Posterior vena cava (tissue), 2 donors: ENCODE measurements at regions not wholly inside any gene's neighbourhood (a gene's known extent, or its start where the extent isn't known, plus 50 kb on each side); places are given as distances from the start of the nearest gene placed in this dataset.
"Not testable (repeated sequence)": the region's sequence is repeated elsewhere in the genome, so short reads cannot be mapped to it uniquely, and the experiment has no call there.

Experiments
- DNase-seq: peaks from one replicate; pipeline ENCODE4 v3.0.0-alpha.2; 2020; ENCODE audit warnings: low spot score
- intact Hi-C, 2 donors: fragments of 100-400 bp; cut with DNase I; formaldehyde crosslinking; loops; one replicate each; pipeline versions ENCODE4 v1.14.1 to v1.14.2; 2022 to 2023
- donor health status: DM: yes; HTN: yes; CAD: no.
- donor health status: DM: yes; HTN: yes; CAD: no.

- intact Hi-C loops = no loop called here
Measured at GRCh38 chr21:35273333-35273732, 224.2 kb upstream of the RUNX1 start.

GRCh38 chr21:35271344-35272118 is 222.4 kb upstream of the RUNX1 start:
- DNase-seq, intact Hi-C loops: not testable (repeated sequence)

More at GRCh38 chr21:35273333-35273732, 224.2 kb upstream of the RUNX1 start:
- DNase-seq = no peak

DNA sequence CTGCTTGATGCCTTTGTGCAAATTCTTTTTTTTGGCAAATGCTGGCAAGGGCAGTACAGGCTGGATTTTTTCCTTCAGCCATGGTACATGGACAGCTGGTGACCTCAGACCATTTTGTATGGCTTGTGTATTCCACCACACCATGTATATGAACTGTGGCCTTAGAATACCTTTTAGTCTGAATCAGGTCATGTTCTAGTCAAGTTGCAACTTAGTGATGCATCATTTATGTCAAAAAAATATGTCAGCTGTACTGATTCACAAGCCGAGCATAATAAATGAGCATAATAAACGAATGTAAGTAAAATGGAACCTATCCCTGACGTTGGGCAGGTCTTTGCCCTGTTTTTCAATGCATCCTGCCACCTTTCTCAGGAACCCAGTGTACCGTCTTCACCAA is 219.7 kb upstream of the RUNX1 start:
- intact Hi-C loops = no loop called here
- no peak for DNase-seq

GRCh38 chr21:35268261-35268660 is 219.2 kb upstream of the RUNX1 start:
- DNase-seq = no peak
- intact Hi-C loops = no loop called here

DNA sequence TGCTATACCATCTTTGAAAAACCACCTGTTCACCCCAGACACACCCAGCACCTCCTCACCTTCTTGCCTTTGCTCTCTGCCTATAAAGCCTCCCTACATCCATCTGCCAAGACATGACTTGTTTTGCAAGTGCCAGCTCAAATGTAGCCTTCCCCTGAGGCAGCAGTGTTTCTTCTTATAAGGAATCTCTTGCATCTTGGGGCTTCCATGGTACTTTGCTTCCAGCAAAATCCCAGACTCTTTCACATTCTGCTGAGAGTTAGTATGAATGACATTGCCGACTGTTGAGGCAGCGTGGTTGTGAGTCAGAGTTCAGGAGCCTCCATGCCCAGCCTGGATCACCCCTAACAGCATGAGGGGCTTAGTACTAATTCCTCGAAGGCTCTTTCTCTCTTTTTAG is 217.4 kb upstream of the RUNX1 start:
- DNase-seq = no peak
- intact Hi-C loops = no loop called here

DNA sequence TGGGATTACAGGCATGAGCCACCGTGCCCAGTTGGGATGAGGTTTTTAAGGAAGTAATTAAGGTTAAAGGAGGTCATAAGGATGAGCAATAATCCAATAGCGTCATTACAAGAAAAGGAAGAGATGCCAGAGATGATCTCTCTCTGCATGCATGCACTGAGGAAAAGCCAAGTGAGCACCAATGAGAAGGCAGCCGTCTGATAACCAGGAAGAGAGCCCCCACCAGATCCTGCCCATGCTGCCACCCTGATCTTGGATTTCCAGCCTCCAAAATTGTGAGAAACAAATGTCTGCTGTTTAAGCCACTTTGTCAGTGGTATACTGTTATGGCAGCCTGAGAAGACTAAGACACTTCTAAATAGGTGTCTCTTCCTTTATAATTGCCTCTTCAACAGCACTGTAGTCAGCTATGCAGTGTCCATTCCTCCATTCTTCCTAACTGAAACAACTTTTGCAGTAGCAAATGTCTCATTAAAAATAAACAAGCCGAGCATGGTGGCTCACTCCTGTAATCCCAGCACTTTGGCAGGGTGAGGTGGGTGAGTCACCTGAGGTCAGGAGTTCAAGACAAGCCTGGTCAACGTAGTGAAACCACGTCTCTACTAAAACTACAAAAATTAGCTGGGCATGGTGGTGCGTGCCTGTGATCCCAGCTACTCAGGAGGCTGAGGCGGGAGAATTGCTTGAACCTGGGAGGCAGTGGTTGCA is 216.2 kb upstream of the RUNX1 start:
- DNase-seq = no peak
- intact Hi-C loops = no loop called here

DNA sequence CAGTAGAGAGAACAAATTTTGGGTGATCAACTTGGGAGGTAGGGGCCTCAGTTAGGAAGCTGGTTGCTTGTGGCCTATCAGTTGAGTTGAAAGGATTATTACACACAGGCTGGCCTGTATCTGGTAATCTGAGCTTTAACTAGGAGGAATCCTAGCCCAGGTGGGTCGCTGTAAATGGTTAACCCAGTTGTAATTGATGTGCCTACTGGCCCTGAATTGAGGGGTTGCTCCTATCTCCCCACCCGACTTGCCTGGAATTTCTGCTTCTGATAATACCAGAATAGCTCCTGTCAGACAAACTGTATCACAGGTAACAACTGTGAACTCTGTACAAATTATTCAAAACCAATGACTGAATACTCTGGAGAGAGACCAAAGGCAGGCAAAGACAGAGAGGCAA is 210.4 kb upstream of the RUNX1 start:
- intact Hi-C loops = no loop called here

GRCh38 chr21:35258521-35258920 is 209.4 kb upstream of the RUNX1 start:
- no peak for DNase-seq
- intact Hi-C loops = no loop called here

More for the DNA sequence above, 210.4 kb upstream of the RUNX1 start:
- no peak for DNase-seq

DNA sequence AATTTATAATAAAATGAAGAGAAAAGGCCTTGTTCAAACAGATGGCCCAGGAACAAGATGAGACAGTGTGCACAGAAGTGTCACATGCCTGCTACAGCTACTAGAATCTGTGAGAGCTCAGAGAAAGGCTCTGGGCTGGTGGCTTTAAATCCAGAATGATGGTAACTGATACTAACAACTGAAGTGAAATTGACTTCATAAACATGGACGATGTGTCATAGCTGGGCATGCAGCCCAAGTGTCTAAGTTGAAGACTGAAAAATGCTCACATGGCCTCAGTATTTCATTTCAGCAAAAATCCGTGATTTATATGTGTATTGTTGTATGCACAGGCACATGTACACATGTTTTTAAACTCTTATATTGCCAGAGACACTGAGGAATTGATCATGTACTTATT is 208.3 kb upstream of the RUNX1 start:
- peak; percentile 81 for DNase-seq
- intact Hi-C loops = no loop called here

- DNase-seq = peak; percentile 92
- intact Hi-C loops = no loop called here
Measured at GRCh38 chr21:35256468-35256988, 207.4 kb upstream of the RUNX1 start.

- intact Hi-C loops = no loop called here
- DNase-seq = no peak
Measured at GRCh38 chr21:35254765-35255138, 205.7 kb upstream of the RUNX1 start.

- intact Hi-C loops = no loop called here
Measured at GRCh38 chr21:35254006-35254764, 205.1 kb upstream of the RUNX1 start.

GRCh38 chr21:35252831-35253230 is 203.7 kb upstream of the RUNX1 start:
- DNase-seq = no peak
- intact Hi-C loops = no loop called here

More at GRCh38 chr21:35254006-35254764, 205.1 kb upstream of the RUNX1 start:
- no peak for DNase-seq

GRCh38 chr21:35249636-35250035 is 200.5 kb upstream of the RUNX1 start:
- intact Hi-C loops = loop anchor here in 1 of 2 donors (10.0 kb wide), 1 partner anchor 505 kb away; no protein-coding TSS in a partner anchor
- no peak for DNase-seq

DNA sequence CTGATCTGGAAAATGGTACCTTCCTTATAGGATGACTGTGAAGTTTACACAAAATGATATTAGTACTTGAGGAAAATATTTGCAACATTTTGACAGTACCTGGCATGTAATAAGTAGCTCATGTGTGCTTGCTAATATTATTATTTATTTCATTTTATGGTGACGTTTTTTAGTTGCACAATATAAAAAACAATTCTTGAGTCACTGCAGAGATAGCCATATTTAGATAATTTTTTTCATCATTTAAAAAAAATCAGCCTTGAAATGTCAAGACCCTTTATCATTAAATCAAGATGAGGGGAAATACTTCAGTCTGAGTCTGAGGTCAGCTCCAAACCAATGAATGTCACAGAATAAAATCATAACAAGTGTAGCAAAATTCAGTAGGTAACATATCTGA is 196.8 kb upstream of the RUNX1 start:
- intact Hi-C loops = loop anchor here in 1 of 2 donors (10.0 kb wide), 1 partner anchor 501 kb away; no protein-coding TSS in a partner anchor
- DNase-seq = no peak

GRCh38 chr21:35244514-35244913 is 195.4 kb upstream of the RUNX1 start:
- DNase-seq = no peak
- intact Hi-C loops = loop anchor here in 1 of 2 donors (10.0 kb wide), 1 partner anchor 500 kb away; no protein-coding TSS in a partner anchor

- DNase-seq = no peak
- intact Hi-C loops = loop anchor here in 1 of 2 donors (10.0 kb wide), 1 partner anchor 498 kb away; no protein-coding TSS in a partner anchor
Measured at GRCh38 chr21:35243171-35243570, 194.1 kb upstream of the RUNX1 start.

- intact Hi-C loops = loop anchor here in 1 of 2 donors (10.0 kb wide), 1 partner anchor 495 kb away; no protein-coding TSS in a partner anchor
- no peak for DNase-seq
Measured at GRCh38 chr21:35239811-35240219, 190.7 kb upstream of the RUNX1 start.

DNA sequence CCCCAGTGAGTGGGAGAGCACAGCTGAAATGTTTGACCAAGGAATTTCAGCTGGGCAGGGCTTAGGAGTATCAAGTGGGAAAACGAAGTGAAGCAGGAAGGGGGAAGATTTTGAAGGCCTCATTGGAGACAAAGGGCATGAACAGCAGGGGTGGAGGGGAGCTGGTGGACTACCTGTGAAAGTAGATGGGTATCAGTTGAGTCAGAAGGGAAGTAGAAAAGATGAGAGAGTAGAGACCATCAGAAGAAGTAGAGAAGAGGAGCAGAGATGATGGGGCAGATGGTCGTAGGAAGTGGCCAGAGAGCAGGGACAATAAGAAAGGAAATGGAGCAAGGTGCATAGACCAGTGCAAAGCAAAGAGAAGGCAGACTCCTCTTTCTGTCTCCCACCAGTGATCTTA is 189.0 kb upstream of the RUNX1 start:
- intact Hi-C loops = no loop called here

More for the DNA sequence above, 189.0 kb upstream of the RUNX1 start:
- DNase-seq = no peak
